GM10248 (cell line): ENCODE measurements at regions not wholly inside any gene's neighbourhood (a gene's known extent, or its start where the extent isn't known, plus 50 kb on each side); places are given as distances from the start of the nearest gene placed in this dataset.

Experiments used
- CTCF ChIA-PET: fragments of 300-600 bp; sonication (Branson Sonifier 250); formaldehyde crosslinking; extraction: SDS; loops from one replicate; lab custom pipeline; 2021; ENCODE audit warnings: antibody characterized with exemption; lab: Yijun Ruan, JAX
- POLR2A ChIA-PET: fragments of 350-650 bp; sonication (Branson Sonifier 250); formaldehyde crosslinking; extraction: SDS; loops from one replicate; lab custom pipeline; 2020; ENCODE audit warnings: antibody characterized with exemption; lab: Yijun Ruan, JAX
- DNase-seq: peaks from one replicate; pipeline ENCODE4 v3.0.0; 2012; ENCODE audit errors: extremely low spot score
- CTCF ChIP-seq: IDR thresholded peaks from 2 replicates; pipeline ENCODE4 v1.5.1; 2012; ENCODE audit warnings: mild to moderate bottlenecking, low read depth; ENCODE audit errors: extremely low read depth, missing control alignments, control extremely low read depth

DNA sequence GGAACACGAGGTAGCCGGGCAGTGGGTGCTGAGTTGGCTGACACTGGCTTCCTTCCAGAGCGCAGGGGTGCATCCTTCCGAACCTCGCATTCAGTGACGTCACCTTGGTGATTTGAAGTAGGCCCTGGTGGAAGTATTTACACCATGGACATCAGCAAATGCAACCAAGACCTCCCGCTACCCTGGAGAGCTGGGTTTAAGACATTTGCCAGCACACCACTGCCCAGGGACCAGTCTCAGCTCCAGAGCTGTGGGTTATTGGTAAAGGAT lies 106.4 kb upstream of the GPR26 start:
- POLR2A ChIA-PET: no interaction called here
- DNase-seq: no peak
- TF ChIP-seq CTCF: no peak
- CTCF ChIA-PET: interaction anchor here (0.6 to 1.8 kb wide), 9 partner anchors 11 to 550 kb away, joined by 3 to 14 read pairs (median 6); no protein-coding TSS in a partner anchor

DNA sequence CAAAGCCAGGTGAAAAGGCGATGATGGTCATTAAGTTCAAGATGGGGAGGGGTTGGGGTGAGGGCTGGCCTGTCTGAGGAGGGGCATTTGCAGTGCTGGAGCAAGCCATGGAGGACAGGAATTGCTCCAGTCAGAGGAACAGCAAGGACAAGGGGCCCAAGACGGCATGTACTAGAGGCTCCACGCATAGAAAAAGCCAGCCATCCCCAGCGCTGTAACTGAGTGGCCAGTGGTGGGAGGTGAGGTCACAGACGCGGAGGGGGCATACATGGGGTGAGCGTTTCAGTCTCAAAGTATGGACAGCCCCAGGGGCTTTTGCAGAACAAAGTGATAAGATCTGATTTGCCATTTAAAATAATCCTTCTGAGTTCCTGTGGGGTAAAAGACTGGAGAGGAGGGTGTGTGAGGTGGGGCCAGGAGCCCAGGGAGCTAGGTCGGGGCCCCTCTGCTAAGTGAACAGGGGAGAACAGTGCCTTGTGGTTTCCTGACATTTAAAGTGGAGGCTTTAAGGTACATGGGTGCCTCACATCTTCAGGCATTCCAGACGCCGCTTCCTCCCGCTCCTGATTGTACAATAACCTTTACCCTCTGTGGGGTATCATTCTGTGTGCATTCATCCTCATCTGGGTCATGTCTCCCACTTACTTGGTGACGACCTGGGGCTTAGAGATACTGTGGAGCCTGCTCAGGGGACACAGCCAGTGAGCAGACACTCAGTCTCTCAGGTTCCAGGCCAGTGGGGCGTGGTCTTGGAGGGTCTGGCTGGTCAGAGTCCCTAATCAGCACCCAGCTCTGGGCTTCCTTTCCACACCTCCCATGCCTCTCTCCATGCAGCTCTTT lies 105.6 kb upstream of the GPR26 start:
- POLR2A ChIA-PET: no interaction called here
- TF ChIP-seq CTCF: no peak
- DNase-seq: no peak
- CTCF ChIA-PET: interaction anchor here (0.6 to 1.8 kb wide), 11 partner anchors 9 to 550 kb away, joined by 3 to 14 read pairs (median 5); no protein-coding TSS in a partner anchor

DNA sequence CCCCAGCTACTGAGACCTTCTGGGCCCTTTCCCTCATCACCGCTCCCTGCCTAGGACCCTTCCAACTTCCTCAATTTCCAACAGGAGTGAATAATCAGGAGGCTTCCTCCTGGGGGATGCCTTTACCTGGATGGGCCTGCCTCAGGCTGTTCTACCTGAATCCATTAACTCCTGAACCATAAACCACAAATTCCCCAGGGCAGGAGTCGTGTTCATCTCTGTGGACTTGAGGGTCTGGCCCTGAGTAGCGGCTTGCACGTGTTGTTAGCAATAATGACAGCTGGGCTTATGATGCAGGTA lies 105.1 kb upstream of the GPR26 start:
- DNase-seq: no peak
- CTCF ChIA-PET: interaction anchor here (0.9 to 3.5 kb wide), 9 partner anchors 9 to 551 kb away, joined by 3 to 14 read pairs (median 6); no protein-coding TSS in a partner anchor
- no peak for TF ChIP-seq CTCF
- POLR2A ChIA-PET: no interaction called here

- POLR2A ChIA-PET: no interaction called here
- CTCF ChIA-PET: interaction anchor here (1.0 to 3.5 kb wide), 4 partner anchors 428 to 520 kb away, joined by 3 to 11 read pairs (median 5); no protein-coding TSS in a partner anchor
- TF ChIP-seq CTCF: no peak
- no peak for DNase-seq
Measured at GRCh38 chr10:123562387-123562786, 103.8 kb upstream of the GPR26 start.

GRCh38 chr10:123562811-123563580 lies 103.2 kb upstream of the GPR26 start:
- ChIA-PET CTCF (interaction anchor here (0.8 to 3.5 kb wide), 7 partner anchors 10 to 521 kb away, joined by 3 to 11 read pairs (median 4); no protein-coding TSS in a partner anchor), POLR2A (no interaction called here)
- DNase-seq: no peak
- no peak for TF ChIP-seq CTCF

DNA sequence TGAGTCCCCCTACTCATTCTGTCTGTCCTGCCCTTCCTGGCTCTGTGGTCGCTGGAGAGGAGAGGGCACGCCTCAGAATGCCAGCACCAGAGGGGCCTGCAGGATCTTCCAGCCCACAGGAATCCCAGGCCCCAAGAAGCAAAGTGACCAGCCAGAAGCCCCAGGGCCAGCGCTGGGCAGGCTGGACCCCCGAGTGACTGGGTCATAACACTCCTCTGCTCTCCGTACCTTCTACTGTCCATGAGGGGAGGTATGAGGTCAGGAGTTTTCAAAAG lies 102.6 kb upstream of the GPR26 start:
- no peak for DNase-seq
- TF ChIP-seq CTCF: no peak
- CTCF ChIA-PET: interaction anchor here (0.8 to 3.5 kb wide), 5 partner anchors 9 to 520 kb away, joined by 3 to 11 read pairs (median 5); no protein-coding TSS in a partner anchor
- POLR2A ChIA-PET: no interaction called here
